ENCODE measurements at regions not wholly inside any gene's neighbourhood (a gene's known extent, or its start where the extent isn't known, plus 50 kb on each side); places are given as distances from the start of the nearest gene placed in this dataset.

DNA sequence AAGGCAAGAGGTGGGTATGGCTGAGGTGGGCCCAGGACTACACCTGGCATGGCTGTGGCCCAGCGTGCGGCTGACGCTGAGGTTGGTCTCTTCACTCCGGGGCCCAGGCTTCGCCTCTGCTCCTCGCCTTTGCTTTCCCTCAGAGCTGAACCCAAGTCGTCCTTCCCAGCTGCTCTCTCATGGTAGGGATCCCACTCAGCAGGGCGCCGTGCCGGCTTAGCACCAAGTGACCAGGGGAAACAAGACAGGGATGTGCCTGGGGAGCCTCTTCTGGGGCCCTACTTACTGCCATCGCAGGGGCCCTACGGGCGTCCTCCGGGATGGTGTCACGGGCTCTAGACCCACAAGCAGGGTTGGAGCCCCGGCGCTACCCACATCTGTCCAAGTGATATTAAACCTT, 138.1 kb upstream of the ALKAL2 start:
- no peak for DNase-seq

GRCh38 chr2:425243-425642, 137.4 kb upstream of the ALKAL2 start:
- DNase-seq: no peak

- no peak for DNase-seq
Measured at GRCh38 chr2:424306-425171, 136.6 kb upstream of the ALKAL2 start.

DNA sequence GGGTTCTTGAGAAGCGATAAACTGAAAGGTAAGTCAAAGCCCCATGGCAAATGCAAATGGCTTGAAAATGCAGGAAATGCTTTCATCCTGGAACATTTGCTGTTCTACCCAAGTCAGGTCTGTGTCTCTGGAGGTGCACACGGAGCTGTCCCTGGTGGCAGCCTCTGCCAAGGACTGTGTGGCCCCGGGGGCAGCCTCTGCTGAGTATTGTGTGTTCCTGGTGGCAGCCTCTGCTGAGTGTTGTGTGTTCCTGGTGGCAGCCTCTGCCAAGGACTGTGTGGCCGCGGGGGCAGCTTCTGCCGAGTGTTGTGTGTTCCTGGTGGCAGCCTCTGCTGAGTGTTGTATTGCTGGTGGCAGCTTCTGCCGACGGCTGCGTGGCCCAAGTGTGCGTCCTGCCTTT, 135.6 kb upstream of the ALKAL2 start:
- no peak for DNase-seq

DNA sequence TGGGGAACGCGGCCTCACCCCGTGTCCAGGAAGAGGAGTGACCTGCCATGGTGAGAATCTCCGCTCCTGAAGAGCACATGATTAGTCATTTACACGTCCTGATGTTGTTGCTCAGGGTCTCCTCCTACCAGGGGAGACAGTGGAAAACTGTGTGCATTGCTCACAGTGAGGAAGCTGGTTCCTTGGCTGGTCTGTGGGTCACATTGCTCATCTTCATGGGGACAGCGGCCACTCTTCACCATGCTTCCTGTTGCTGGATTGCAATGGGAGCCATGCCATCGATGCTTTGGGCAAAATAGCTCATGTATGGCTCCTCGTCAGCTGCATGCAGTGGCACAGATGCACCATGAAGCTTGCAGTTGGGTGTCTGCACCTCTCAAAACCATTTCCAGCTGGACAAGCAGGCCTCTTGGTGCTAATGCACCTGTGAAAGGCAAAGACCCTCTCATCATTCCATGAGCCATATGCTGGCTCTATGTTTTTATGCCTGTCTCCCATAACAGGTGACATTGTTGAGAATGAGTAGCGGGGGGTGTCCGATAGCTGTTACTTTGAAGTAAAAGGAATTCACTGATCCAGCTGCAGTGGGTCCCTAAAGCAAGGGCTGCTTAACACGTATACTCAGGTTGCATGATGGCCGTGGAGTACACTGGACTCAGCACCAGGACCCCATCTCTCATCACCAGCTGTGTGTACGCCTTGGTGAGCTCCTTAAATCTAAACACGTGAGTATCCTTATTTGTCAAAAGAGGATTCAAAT, 135.0 kb upstream of the ALKAL2 start:
- DNase-seq: no peak

DNA sequence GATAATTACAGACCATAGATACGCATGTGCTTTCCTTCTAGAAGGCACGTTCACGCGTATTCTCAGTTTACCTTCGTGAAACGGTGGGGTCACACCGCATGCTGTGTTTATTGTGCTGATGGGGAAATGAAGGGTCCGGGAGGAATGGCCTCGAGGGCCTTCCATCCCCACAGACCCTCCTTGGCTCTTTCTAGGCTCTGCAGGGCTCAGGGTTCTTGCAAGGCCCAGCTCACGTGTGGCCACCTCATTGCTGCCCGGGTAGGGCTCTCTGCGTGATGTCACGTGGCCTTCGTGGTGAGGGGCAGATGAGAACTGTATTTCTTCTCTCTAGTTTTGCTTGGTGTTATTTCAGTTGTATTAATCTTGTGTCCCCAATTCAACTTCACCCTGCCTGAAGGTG, 133.5 kb upstream of the ALKAL2 start:
- no peak for DNase-seq

DNA sequence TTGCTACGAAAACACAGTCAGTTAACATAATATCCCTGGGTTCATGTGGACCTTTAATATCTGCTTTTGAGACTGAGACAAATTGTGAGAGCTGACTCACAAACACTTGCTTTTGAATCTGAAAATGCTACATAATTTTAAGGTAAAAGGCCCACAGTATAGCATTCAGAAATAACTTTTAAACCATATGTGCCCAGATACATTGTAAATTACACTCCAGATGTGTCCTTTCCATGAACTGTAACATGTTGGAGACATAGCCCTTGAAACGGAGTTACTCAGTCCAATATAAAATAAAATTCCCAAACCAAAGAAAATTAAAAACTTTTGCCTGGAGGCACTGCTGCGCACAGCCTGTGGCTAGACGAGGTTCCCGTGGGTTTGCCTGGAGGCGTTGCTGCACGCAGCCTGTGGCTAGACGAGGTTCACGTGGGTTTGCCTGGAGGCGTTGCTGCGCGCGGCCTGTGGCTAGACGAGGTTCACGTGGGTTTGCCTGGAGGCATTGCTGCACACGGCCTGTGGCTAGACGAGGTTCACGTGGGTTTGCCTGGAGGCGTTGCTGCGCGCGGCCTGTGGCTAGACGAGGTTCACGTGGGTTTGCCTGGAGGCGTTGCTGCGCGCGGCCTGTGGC, 131.9 kb upstream of the ALKAL2 start:
- DNase-seq: peak; percentile 21

GRCh38 chr2:417662-418061, 129.8 kb upstream of the ALKAL2 start:
- no peak for DNase-seq

- no peak for DNase-seq
Measured at GRCh38 chr2:417006-417405, 129.1 kb upstream of the ALKAL2 start.

GRCh38 chr2:415986-416610, 128.2 kb upstream of the ALKAL2 start:
- no peak for DNase-seq

DNA sequence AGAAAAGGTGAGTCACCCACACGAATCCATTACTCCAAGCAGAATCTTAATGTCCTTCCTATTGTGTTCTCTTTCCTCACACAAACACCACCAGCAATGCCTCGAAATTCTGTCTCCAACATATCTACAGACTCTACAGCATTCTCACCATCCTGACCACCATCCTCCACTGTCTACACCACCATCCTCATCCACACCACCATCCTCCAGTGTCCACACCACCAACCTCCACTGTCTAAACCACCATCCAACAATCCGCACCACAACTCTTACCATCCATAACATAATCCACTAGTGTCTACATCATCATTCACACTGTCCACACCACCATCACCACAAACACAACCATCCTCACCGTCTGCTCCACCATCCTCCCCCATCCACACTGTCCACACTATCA, 121.6 kb upstream of the ALKAL2 start:
- no peak for DNase-seq

- no peak for DNase-seq
Measured at GRCh38 chr2:407630-408029, 119.7 kb upstream of the ALKAL2 start.

- DNase-seq: no peak
Measured at GRCh38 chr2:406876-407275, 119.0 kb upstream of the ALKAL2 start.

DNA sequence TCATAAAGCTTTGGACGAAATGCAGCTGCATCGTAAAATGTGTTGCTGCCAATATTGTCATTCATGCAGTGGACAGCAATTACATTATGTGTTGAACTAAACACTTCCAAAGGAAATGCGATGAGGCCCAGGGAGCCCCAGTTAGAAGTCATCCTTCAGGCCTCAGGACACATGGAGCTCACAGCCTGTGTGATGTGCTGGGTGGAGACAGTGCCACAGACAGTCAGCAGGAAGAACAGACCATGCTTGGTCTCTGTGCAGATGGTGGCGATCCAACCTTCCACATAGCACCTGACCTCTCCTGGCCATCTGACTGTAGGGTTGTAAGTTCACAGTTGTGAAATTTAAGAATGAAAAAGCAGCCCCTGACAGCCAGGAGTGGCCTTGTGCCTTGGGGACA, 118.3 kb upstream of the ALKAL2 start:
- DNase-seq: peak; percentile 32

DNA sequence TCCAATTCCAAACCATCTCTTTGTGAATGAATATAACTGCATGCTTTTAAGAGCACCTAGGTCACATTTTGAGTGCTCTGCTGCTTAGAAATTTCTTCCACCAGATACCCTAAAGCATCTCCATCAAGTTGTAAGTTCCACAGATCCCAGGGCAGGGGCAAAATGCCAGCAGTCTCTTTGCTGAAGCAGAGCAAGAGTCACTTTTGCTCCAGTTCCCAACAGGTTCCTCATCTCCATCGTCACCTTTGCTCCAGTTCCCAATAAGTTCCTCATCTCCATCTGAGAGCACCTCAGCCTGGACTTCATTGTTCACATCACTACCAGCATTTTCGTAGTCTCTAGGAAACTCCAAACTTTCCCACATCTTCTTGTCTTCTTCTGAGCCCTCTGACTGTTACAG, 116.7 kb upstream of the ALKAL2 start:
- no peak for DNase-seq

- DNase-seq: no peak
Measured at GRCh38 chr2:403682-404081, 115.8 kb upstream of the ALKAL2 start.

- DNase-seq: no peak
Measured at GRCh38 chr2:402721-403120, 114.8 kb upstream of the ALKAL2 start.

- DNase-seq: no peak
Measured at GRCh38 chr2:402206-402605, 114.3 kb upstream of the ALKAL2 start.

DNA sequence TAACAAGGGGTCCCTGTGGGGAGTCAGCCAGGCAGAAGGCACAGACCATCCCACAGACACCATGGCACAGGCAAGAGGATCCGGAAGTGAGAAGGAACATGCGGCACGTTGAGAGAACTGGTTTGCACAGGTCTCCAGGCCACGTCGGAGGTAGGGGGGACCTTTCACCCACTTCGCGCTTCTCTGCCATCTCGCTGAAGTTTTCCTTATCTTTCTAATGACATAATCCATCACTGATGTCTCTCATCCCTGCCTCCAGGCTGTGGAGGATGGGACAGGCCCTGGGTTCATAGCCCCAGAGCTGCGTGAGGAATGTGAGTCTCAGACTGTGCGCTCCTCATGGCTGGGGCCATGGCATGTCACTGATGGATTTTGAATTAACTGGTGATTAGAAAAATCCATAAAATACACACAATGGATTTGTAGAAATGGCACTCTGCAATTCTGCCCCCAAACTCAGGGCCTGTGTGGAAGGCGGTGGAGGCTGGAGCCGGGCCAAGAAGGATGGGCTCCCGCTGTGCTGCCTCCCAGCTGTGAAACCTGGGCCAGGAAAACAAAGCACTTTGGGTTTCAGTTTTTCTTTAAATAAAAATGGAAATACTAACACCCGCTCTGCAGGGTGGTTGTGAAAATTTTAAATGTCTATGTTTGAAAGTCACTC, 113.3 kb upstream of the ALKAL2 start:
- peak; percentile 28 for DNase-seq

DNA sequence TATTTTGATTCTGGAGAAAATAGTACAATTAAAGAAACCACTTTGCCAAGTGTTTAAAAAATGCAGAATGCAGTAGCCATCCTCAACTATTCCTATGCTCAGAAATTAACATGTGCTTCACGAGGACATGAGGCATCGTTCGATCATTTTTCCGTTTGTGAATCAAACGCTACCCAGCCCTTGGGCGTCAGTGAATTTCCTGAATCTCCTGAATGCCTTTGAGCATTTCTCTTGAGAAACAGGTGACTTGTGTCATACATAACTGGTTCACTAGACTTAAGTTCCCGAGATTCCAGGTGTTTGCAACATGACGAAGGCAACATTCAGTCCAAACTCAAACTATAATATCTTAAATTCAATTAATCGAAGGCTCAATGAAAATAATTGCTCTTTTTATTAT, 110.0 kb upstream of the ALKAL2 start:
- DNase-seq: no peak

DNA sequence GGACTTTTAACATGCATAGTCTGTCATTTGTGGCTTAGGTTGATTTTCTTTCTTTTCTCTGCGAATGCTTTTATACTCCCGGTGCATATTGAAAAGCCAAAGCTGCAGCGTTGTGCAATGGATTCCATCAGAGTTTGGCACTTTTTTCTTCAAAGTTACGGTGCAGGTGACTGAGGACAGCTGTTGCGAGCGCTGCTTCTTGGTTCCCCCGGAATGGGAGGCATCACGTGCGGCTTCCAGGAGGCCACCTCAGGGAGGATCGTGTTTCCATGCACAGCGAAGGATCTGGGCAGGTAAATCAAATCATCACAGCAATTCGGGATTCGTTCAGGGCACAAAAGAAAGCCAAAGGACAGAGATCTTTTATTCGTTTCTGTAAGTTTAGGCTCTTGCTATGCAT, 109.6 kb upstream of the ALKAL2 start:
- DNase-seq: peak; percentile 41

DNA sequence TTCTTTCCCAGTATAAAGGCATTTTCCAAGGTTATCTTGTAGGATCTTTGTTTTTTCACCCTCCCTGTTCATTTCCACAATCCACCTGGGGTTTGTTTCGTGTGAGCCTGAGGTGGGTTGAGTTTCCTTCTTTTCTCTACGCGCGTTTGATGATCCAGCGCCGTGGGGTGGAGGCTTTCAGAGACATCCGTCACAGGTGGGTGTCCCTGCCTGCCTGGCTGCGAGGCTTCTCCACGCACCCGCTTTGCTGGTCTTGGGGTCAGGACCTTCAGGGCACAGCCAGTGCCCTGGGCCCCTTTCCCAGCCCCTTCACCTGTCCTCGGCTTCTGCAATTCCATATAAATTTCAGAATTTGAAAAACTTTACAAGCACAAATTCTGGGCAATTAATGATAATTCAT, 109.0 kb upstream of the ALKAL2 start:
- no peak for DNase-seq

Data from tongue (tissue), 1 donor.